Stimulated activated CD4-positive, alpha-beta T cell treated with anti-CD3 and anti-CD28 coated beads, TNF-alpha, amount 100 ng/mL, for 1 hour (primary cell): ENCODE measurements at regions not wholly inside any gene's neighbourhood (a gene's known extent, or its start where the extent isn't known, plus 50 kb on each side); places are given as distances from the start of the nearest gene placed in this dataset.

Experiments
- DNase-seq, 3 donors: peaks; one replicate each; pipeline ENCODE4 v3.0.0-alpha.2; 2020; ENCODE audit warnings: low read depth in 3 of 3, low spot score in 1 of 3

DNA sequence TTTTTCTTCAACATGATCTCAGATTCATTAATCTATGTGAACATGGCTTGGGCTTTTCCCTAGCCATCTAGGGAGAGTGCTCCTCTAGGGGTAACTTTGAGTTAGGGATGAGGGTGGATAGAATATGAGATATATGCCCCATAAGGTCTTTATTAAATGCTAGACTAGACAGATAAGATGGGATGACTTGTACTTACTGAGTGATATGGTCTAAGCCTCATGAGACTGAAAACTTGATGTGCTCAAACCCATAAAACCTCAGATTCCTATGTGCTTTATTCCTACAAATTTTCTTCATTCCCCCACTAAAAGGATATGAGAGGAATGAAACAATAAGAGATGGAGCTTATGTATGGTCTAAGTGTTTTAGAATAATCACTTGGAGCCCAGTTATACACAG, 386.6 kb downstream of the YTHDC2 start:
- no peak for DNase-seq

DNA sequence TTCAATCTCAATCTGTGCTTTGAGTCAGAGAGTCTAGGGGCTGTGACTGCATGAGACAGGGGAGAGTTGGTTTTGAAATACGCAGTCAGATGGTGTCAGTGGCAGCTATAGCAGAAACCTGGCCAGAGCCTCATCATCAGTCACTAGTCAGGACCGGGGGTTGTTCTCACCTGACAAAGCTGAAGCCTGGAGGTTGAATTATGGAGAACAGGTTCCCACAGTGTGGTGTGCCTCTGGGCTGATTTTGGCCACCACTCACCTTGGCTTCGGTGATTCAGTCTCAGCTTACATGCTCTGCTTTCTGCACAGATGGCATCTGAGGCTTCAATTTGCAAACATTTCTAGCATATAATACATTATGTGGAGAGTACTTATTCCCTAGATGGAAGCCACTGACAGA, 387.3 kb downstream of the YTHDC2 start:
- no peak for DNase-seq

DNA sequence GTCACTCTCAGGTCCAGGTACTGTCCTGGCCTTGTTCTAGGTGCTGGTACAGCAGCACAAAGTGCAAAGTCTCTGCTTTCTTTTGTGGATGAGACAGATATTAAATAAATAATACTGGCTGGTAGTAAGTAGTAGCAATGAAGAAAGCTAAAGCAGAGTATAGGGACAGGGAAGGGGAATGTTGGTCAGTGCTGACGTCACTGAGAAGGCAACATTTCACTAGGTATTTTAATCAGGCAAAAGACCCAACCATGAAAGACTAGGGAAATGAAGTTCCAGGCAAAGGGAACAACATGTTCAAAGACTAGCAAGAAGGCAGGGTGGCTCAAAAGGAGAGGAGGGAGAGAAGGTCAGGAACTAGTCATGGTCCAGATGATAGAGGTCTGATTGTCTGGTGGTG, 388.2 kb downstream of the YTHDC2 start:
- DNase-seq, result no peak

DNA sequence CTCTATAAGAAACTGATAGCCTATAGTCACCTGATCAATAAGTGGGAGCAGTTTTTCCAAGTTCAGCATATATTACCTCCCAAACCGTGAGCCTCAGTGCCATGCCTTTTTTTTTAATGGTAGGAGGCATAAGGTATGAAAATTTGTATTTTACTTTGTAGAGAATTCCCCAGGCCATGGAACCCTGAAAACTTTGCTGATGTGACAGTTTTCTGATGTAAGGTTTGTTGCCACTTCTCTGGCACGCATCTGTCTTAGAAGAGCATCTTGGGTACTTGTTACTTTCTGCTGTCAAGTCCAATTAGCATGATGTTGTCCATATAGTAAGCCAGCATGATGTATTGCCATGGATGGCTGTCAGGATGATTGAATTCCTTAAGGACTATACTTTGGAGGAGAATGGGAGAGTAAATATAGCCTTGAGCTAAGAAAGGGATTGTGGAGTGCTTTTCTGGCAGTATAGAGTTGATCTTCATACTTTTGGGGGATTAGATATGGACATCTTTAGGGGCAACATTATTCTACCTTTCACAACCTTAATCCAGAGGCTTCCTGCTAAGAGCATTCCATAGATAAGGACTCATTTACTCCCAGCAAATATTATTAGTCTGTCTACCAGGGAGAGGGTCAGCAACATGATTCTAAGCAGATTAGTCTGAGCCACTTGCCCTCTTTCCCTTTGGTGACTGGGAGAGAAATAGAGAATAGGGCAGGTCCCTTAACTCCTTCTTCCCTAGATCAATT, 389.6 kb downstream of the YTHDC2 start:
- DNase-seq, result no peak

DNA sequence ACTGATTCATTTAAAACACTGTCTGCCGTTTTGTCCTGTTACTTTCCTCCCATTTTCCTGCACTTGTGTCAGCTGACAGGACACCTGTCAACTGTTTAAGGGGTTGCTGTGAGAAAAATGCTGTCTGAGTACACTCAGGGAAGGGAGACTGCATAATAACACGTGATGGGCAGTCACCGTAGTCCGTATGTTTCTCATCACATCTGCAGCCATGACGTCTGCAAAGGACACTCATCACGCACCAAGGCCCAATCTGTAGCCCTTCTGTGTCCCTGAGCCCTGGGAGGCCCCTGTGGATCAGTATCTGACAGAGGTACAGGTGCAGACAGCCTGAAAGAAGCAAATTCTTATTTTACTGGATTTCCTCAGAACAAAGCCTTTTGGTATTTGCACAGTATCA, 396.3 kb downstream of the YTHDC2 start:
- DNase-seq, result no peak

DNA sequence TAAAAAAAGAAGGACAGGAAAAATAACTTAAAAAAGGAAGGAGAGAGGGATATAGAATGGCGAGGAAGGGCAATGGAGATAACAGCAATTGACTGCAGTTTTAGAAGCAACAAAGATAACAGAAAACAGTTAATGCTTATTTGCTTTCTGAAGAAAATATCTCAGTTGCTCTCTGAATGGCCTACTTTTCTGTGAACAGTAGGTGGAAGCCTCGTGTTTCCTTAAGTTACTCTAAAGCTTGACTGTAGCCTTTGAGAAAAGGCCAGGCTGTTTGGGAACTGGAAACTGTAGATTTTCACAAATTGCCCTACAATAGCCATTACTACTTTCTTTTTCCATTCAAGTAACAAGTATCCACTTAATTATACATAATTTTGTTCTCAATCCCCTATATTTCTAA, 404.5 kb downstream of the YTHDC2 start:
- DNase-seq, result no peak

DNA sequence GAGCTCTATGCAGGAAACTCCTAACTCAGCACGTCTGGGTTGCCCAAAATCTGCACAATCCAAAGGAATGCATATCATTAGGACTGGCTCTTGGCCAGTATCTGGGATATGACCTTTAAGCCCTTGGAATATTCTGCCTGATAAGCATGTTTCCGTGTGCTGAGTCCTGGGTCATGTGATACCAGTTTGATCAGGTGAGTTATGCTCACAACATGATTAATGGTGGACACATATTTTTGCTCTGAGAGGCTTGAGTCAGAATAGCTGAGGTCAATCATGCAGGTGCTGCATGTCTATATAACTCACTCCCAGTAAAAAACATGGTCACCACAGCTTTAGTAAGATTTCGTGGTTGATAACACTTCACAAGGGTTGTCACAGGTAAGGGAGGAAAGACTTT, 408.8 kb downstream of the YTHDC2 start:
- DNase-seq, result no peak

DNA sequence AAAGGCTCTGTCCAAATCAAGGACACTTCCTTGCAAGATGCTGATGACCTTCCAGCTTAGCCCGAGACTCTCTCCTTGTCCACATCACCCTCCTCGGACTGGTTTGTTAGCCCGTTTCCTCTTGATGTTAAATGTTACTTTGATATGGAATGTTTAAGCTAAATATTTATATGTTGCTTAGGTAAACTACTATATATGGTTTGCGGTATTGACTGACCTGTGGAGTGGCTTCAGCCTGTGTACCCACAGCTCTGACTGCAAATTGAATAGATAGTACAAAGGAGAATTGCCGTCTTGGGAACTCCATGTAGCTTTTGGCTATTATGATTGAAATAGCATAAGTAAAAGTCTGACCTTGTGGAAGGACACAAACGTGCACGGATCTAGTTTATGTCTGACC, 422.0 kb downstream of the YTHDC2 start:
- DNase-seq, result no peak

DNA sequence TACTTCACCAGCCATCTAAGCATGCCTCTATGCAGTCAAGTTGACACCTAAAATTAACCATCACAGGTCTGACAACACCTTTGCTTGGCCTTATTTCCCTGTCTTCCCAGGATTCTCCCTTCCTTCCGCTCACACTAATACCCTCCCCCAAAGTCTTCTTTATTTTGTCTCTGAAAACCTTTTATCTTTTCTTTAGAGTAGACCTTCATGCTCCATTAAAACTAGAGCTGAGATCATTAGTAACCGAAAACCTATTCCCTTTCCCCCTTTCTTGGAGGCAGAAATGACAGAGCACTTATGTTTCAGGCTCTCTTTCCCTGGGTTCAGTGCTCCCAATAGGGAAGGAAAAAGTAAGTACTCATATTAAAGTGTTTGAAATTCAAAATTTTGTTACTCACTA, 423.8 kb downstream of the YTHDC2 start:
- DNase-seq, result no peak

DNA sequence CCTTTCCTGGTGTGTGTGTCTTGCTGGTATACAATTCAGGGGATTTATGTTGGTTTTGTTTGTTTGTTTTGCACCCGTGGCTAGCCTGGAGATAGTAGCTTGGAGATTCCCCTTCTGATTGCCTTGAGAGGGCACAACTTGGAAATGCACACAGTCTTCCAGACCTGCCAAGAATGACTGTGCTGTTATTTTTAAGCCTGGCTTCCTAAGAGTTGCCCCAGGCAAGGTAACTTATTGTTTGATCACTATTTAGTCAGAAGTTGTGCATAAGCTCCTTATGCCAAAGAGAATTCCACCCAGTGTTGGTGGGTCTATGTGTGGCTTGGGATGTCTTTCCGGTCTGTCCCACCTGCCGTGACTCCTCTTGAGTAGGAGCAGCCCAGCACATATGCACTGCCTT, 421.9 kb upstream of the KCNN2 start:
- DNase-seq, result no peak

DNA sequence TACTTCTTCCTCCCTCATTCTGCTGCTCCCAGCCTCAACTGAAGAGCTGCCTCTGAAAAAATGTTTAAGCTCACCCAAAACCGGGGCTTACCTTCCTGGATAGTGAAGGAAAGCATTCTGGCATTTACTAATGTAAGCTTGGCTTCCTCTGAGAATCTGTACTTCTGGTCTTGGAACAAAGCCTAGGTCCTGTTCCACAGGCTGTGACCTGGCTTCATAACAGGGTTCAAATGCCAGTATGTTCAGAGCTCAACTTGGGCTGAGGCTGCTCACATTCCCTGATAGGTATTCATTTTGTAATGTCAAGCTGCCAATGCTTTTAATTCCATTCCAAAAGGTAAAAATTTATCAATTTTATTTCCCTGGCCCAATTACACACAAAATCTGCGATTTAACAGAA, 411.7 kb upstream of the KCNN2 start:
- no peak for DNase-seq

DNA sequence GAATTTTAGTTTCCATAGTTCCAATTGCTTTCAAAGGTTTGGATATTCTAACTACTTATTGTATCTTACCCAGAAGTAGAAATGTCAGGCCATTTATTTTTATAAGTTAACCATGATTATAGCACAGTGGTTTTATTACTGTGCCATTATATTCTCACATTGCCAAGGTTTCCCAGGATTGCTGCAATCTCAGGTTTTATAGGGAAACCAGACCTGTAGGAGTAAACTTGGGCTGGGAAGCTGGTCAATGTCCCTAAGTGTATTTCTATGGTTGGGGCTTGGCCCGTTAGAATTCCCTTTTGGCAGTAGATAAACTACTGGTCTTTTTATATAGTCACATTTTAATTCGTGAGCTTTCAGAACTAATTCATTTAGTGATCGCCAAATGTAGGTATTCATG, 396.6 kb upstream of the KCNN2 start:
- DNase-seq, result no peak

DNA sequence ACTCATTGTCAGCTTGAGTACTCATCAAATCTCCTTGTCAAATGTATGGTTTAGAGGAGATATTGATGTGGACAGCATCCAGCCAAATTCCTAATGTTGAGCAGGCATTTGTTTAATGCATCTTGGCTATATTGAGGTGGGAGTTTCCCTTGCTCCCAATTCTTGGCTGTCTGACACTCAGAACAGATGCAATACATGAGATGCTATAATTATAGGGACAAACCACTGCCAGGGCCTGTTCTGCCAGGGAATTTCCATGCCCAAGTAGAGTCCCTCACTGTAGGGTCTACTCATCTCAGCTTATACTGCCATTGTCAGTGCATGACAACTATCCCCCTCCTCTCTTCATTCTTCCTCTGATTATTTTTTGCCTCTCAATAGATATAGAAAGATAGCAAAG, 392.0 kb upstream of the KCNN2 start:
- no peak for DNase-seq

DNA sequence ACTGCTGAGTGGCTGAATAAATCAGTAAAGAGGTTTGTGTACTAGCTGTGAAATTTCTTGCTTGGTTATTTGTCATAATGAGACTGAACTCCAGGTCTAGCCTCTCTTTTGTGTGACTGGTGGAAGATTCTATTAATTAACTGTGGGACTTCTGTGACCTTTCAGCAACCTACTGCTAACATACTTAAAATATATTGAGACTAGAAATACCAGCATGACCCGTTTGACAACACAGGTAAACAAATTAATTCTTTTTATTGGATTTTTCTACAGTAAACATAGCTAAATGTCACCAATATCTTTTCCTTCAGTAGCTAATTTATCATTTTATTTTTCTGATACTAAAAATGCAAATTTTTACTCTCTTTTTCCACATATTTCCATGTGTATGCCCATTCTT, 390.4 kb upstream of the KCNN2 start:
- DNase-seq, result no peak

DNA sequence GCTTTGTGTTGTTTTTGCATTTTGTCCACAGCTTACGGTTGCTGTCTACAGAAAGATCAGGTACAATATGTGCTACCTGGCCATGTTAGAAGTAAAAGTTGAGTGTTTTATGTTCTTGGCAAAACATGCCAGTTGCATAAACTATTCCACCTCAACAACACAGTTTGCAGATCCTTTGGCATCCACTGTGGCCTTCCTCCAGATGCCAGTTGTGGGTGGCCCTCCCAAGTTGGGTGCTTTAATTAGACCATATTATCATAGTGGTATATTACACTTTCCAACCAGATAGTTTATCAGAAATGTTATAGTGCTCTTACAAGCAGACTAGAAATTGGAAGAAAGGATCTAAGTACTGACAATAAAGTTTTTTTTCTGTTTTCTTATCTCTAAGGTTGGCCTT, 386.9 kb upstream of the KCNN2 start:
- DNase-seq, result no peak

DNA sequence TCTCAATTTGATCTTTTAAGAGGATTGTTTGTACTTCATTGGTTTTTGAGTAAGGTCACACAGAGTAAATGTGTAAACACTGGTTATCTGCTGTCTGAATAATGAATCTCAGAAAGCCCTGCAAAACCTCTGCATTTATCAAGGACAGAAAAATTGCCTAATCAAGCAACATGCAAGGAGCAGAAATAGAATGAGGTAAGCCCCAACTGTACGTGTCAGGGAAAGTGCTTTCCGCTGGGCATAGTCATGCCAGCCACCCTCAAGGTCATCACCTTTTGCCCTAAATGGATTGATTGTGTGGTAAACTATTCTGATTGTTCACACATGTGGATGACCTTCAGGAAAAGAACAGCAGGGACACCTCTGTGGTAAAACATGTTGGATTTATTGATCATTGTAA, 376.9 kb upstream of the KCNN2 start:
- no peak for DNase-seq

DNA sequence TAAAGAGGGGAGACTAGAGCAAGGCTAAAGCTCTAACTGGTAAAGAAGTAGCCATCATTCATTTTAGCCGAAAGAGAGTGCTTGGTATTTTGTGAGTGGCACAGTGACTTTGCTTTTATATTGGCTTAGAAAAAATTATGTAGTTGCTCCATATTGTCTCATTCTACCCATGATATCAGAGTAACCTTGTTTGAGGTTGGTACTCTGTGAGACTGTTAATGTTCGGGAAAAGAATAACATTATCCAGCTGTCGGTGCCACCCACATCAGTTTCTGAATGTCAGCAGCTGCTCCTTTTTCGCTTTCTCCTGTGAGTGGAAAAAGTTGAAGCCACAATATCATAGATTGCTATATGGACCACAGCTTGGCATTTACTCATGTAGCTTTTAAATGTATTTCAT, 376.4 kb upstream of the KCNN2 start:
- DNase-seq, result no peak

DNA sequence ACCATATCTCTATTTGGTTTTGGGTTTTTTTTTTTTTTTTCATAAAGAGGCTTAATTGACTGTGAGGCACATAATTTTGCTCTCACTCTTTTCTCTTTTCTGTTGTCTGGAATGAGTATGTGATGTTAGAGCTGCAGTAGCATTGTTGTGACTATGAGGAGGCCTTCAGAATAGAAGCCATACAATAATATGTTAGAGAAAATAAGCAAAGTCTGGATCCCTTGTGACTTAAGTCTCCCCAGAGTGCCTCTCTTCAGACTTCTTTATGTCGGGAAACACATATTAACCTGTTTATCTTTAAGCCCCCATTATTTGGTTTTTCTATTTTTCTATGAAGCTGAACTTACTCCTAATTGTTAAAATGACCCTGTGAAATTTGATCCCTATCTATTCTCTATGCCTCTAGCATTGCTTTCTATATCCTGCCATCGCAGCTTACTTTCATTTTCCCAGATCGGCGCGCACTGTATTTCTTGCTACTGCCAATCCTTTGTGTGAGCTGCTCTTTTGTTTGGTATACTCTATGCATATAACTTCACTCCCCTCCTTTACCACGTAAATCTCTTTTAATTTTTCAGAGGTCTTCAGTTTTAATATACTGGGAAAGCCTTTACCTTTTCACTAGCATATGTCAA, 372.5 kb upstream of the KCNN2 start:
- DNase-seq, result no peak

DNA sequence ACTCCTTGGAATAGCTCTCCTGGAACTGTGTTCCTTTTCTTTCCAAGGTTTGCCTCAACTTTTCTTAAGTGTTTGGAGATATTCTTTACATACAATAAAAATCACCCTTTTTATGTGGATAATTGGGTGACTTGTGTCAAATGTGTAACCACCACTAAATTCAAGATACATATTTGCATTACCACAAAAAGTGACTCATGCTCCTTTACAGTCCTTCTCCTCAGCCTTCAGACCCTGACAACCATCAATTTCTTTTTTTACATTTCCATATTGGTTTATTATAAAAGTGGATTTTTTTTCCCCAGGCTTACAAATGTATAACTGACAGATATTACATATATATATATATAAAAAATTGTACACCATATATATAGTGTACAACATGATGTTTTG, 372.0 kb upstream of the KCNN2 start:
- DNase-seq, result no peak

DNA sequence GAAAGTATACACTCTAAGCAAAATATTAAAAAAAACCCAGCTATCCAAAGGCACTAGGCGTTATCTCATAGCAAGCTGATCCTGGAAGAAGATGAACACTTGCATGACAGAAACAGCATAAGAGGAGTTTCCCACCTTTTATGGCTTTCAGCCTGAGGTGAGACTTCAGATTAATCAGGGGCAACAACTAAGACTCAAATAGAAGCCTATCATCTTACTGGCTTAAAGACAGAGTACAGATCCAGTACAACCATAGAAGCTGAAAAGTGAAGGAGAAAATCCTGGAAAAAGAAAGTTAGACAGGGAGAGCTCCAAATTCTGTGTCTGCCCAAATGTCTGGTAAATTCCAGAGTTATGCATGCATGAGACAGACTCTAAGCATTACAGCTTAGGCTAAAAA, 360.8 kb upstream of the KCNN2 start:
- no peak for DNase-seq

DNA sequence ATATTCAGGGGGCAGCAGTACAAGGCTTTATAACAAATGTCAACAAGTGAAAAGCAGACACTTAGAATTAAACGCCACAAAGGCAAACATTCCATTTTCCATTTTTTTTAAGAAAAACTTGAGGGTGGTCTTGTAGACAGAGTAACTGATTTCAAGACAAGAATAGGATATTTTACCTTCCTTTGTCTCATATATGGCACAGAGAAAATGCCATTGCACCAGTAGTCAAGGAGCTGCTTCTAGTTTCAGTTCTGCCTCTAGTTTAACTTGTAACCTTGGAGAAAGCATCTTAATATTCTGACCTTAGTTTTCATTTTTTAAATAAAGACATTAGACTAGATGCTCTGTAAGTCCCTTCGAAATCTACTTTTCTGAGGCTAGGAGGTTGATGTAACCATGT, 355.3 kb upstream of the KCNN2 start:
- no peak for DNase-seq

DNA sequence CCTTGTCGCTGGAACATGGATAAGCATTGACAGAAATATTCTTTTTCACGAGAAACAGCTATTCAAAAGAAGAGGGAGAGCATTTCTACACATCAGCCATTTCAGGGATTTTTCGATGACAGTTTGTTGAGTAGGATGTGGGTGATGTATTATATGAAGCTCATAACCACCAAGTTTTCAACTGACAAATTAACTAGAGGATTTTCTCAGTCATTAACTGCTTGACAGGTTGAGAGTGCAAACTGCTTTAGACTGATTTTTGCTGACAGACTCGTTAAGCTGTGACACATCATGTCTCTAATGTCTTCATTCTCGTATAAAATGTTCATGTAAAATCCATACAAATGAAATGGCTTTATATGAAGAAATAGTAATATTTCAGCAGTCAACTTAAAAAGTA, 354.2 kb upstream of the KCNN2 start:
- no peak for DNase-seq

DNA sequence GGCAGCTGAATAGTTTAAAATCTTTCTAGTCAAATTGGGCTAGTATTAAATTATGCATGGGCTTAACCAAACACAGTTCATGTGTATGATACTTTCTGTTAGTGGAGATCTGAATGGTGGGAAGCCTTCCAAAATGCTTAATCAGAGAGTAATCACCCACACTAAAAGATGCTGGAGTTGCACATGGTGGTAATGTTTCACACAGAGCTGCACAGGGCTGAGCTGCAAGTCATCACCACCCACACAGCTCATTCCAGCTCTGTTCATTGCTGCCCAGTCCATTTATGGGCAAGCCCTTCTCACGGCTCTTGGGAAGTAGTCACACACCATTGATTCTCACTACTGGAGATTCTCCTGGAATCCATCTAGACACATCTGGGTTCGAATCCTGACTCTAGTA, 351.5 kb upstream of the KCNN2 start:
- no peak for DNase-seq
